Trophoblast cell (in vitro differentiated cells and primary cell): ENCODE measurements at regions not wholly inside any gene's neighbourhood (a gene's known extent, or its start where the extent isn't known, plus 50 kb on each side); places are given as distances from the start of the nearest gene placed in this dataset.

Experiments used
- DNase-seq, 2 donors: peaks; one replicate each; pipeline ENCODE4 v3.0.0-alpha.2; 2016
- H2AFZ ChIP-seq: 2 replicates; pipeline ENCODE4 v1.6.1; 2013; ENCODE audit warnings: low read length, moderate library complexity, mild to moderate bottlenecking; ENCODE audit not compliant: insufficient read depth, poor library complexity
- H2AK5ac ChIP-seq: 2 replicates; pipeline ENCODE4 v1.6.1; 2013; ENCODE audit warnings: mild to moderate bottlenecking, low read length
- H2BK120ac ChIP-seq: 2 replicates; pipeline ENCODE4 v1.6.1; 2013; ENCODE audit warnings: low read length, mild to moderate bottlenecking, moderate library complexity; ENCODE audit not compliant: insufficient read depth, poor library complexity
- H2BK12ac ChIP-seq: 2 replicates; pipeline ENCODE4 v1.6.1; 2013; ENCODE audit warnings: mild to moderate bottlenecking, low read length, moderate library complexity
- H2BK5ac ChIP-seq: 2 replicates; pipeline ENCODE4 v1.6.1; 2013; ENCODE audit warnings: low read length, low read depth, moderate library complexity, mild to moderate bottlenecking; ENCODE audit not compliant: poor library complexity
- H3K14ac ChIP-seq: 2 replicates; pipeline ENCODE4 v1.6.1; 2013; ENCODE audit warnings: mild to moderate bottlenecking, low read length
- H3K18ac ChIP-seq: 2 replicates; pipeline ENCODE4 v1.6.1; 2013; ENCODE audit warnings: mild to moderate bottlenecking, low read length
- H3K23ac ChIP-seq: 2 replicates; pipeline ENCODE4 v1.6.1; 2013; ENCODE audit warnings: low read length
- H3K27ac ChIP-seq: 2 replicates; pipeline ENCODE4 v1.5.1; 2013; ENCODE audit warnings: low read depth, mild to moderate bottlenecking, inconsistent platforms, low read length, moderate library complexity
- H3K27me3 ChIP-seq: 2 replicates; pipeline ENCODE4 v1.6.1; 2013; ENCODE audit warnings: inconsistent platforms, mild to moderate bottlenecking, low read length, moderate library complexity; ENCODE audit not compliant: insufficient read depth
- H3K36me3 ChIP-seq, 2 experiments: 1 replicate in 1 of 2; 2 replicates in 1 of 2; pipeline ENCODE4 v1.6.1; 2013; ENCODE audit warnings: low read length in 2 of 2, mild to moderate bottlenecking in 2 of 2, moderate library complexity in 1 of 2; ENCODE audit not compliant: insufficient read depth in 2 of 2, control insufficient read depth in 1 of 2
- H3K4ac ChIP-seq: 2 replicates; pipeline ENCODE4 v1.6.1; 2013; ENCODE audit warnings: low read depth, mild to moderate bottlenecking, low read length, moderate library complexity
- H3K4me1 ChIP-seq, 2 experiments: 1 replicate in 1 of 2; 2 replicates in 1 of 2; pipeline ENCODE4 v1.6.1; 2013; ENCODE audit warnings: low read length in 2 of 2, mild to moderate bottlenecking in 2 of 2, moderate library complexity in 1 of 2; ENCODE audit not compliant: insufficient read depth in 2 of 2, control insufficient read depth in 1 of 2
- H3K4me2 ChIP-seq: 2 replicates; pipeline ENCODE4 v1.6.1; 2013; ENCODE audit warnings: inconsistent platforms, mild to moderate bottlenecking, low read length, moderate library complexity
- H3K4me3 ChIP-seq: 2 replicates; pipeline ENCODE4 v1.5.1; 2013; ENCODE audit warnings: mild to moderate bottlenecking, low read depth, low read length, inconsistent platforms
- H3K79me1 ChIP-seq: one replicate; pipeline ENCODE4 v1.6.1; 2013; ENCODE audit warnings: low read length
- H3K79me2 ChIP-seq: 2 replicates; pipeline ENCODE4 v1.6.1; 2013; ENCODE audit warnings: low read length, mild to moderate bottlenecking; ENCODE audit not compliant: control insufficient read depth, insufficient read depth, poor library complexity
- H3K9ac ChIP-seq: 2 replicates; pipeline ENCODE4 v1.6.1; 2013; ENCODE audit warnings: mild to moderate bottlenecking, low read length
- H3K9me3 ChIP-seq: 2 replicates; pipeline ENCODE4 v1.6.1; 2013; ENCODE audit warnings: low read depth, mild to moderate bottlenecking, control low read depth, inconsistent platforms, low read length; ENCODE audit not compliant: insufficient read depth
- H4K12ac ChIP-seq: 2 replicates; pipeline ENCODE4 v1.6.1; 2013; ENCODE audit warnings: low read depth, mild to moderate bottlenecking, low read length, moderate library complexity
- H4K8ac ChIP-seq: 2 replicates; pipeline ENCODE4 v1.6.1; 2013; ENCODE audit warnings: low read depth, mild to moderate bottlenecking, low read length, moderate library complexity
- H4K91ac ChIP-seq: one replicate; pipeline ENCODE4 v1.6.1; 2013; ENCODE audit warnings: low read depth, mild to moderate bottlenecking, low read length, moderate library complexity
- WGBS: extraction: QIAGEN DNeasy Blood & Tissue Kit; methylation state at CpG from one replicate; pipeline ENCODE4 v1.1.7; 2013; ENCODE audit warnings: missing lambda C conversion rate; ENCODE audit not compliant: insufficient read length, insufficient coverage; ENCODE audit errors: extremely low coverage; 5-methylcytosine and 5-hydroxymethylcytosine counted together

- H3K9me3 ChIP-seq: no peaks in the 10 kb centered on the region
- H3K4me3 ChIP-seq: no peak overlapping the region
- peaks cover 2 to 3% of the 10 kb centered on the region in 2 experiments for H3K4me1 ChIP-seq
These were observed 247.5 kb upstream of the PRKX start for GRCh38 chrX:3960952-3961351.

GRCh38 chrX:3951859-3952258 lies 238.4 kb upstream of the PRKX start:
- Histone ChIP-seq H4K12ac (no peak overlapping the region), H3K23ac (no peak overlapping the region), H4K8ac (no peak overlapping the region), H3K14ac (no peak overlapping the region), H4K91ac (no peak overlapping the region), H3K4me1 (no peaks in the 10 kb centered on the region), H2BK120ac (no peak overlapping the region), H3K79me1 (no peaks in the 10 kb centered on the region), H2BK12ac (no peak overlapping the region), H3K18ac (no peak overlapping the region), H2BK5ac (no peak overlapping the region), H3K9ac (no peak overlapping the region), H3K27me3 (no peaks in the 10 kb centered on the region), H2AFZ (no peak overlapping the region), H3K27ac (no peak overlapping the region), H3K4ac (no peak overlapping the region), H2AK5ac (no peak overlapping the region), H3K79me2 (no peaks in the 10 kb centered on the region), H3K4me3 (no peak overlapping the region), H3K9me3 (no peaks in the 10 kb centered on the region), H3K4me2 (no peak overlapping the region), H3K36me3 (no peaks in the 10 kb centered on the region)
- DNase-seq: no peak
- no CpG with 5 or more reads among the region's 2 CpGs for WGBS

More at GRCh38 chrX:3960952-3961351, 247.5 kb upstream of the PRKX start:
- H3K9ac ChIP-seq: no peak overlapping the region
- H3K79me1 ChIP-seq: no peaks in the 10 kb centered on the region
- H3K79me2 ChIP-seq: no peaks in the 10 kb centered on the region
- no peak overlapping the region for H3K23ac ChIP-seq
- no peaks in the 10 kb centered on the region for H3K27me3 ChIP-seq
- no peak overlapping the region for H2BK5ac ChIP-seq
- H3K14ac ChIP-seq: no peak overlapping the region
- no peak overlapping the region for H2BK120ac ChIP-seq
- H3K18ac ChIP-seq: no peak overlapping the region
- no peak overlapping the region for H3K27ac ChIP-seq
- no peak overlapping the region for H4K91ac ChIP-seq
- H3K4ac ChIP-seq: no peak overlapping the region
- no peaks in the 10 kb centered on the region for H3K36me3 ChIP-seq
- H2AFZ ChIP-seq: no peak overlapping the region
- no peak overlapping the region for H2AK5ac ChIP-seq
- H3K4me2 ChIP-seq: no peak overlapping the region
- no peak overlapping the region for H2BK12ac ChIP-seq
- no peak overlapping the region for H4K8ac ChIP-seq
- H4K12ac ChIP-seq: no peak overlapping the region
- DNase-seq: no peak

- no peak for DNase-seq
- Histone ChIP-seq H3K23ac (no peak overlapping the region), H2AFZ (no peak overlapping the region), H2BK120ac (no peak overlapping the region), H3K4me1 (no peaks in the 10 kb centered on the region), H3K79me2 (no peaks in the 10 kb centered on the region), H3K9ac (no peak overlapping the region), H3K79me1 (no peaks in the 10 kb centered on the region), H3K27me3 (no peaks in the 10 kb centered on the region), H3K27ac (no peak overlapping the region), H2BK12ac (no peak overlapping the region), H3K18ac (no peak overlapping the region), H4K8ac (no peak overlapping the region), H4K12ac (no peak overlapping the region), H2AK5ac (no peak overlapping the region), H3K14ac (no peak overlapping the region), H3K36me3 (no peaks in the 10 kb centered on the region), H4K91ac (no peak overlapping the region), H3K4me3 (no peak overlapping the region), H3K4ac (no peak overlapping the region), H3K9me3 (no peaks in the 10 kb centered on the region), H3K4me2 (no peak overlapping the region), H2BK5ac (no peak overlapping the region)
- WGBS: no CpG with 5 or more reads among the region's 3 CpGs
These were observed 236.9 kb upstream of the PRKX start for GRCh38 chrX:3950373-3950772.

- Histone ChIP-seq H3K4ac (no peak overlapping the region), H3K4me3 (no peak overlapping the region), H3K27me3 (no peaks in the 10 kb centered on the region), H3K36me3 (no peaks in the 10 kb centered on the region), H2BK5ac (no peak overlapping the region), H3K4me2 (no peak overlapping the region), H4K12ac (no peak overlapping the region), H3K18ac (no peak overlapping the region), H3K9ac (no peak overlapping the region), H3K9me3 (no peaks in the 10 kb centered on the region), H3K4me1 (no peaks in the 10 kb centered on the region), H3K14ac (no peak overlapping the region), H3K27ac (no peak overlapping the region), H4K91ac (no peak overlapping the region), H4K8ac (no peak overlapping the region), H2BK120ac (no peak overlapping the region), H3K79me1 (no peaks in the 10 kb centered on the region), H2BK12ac (no peak overlapping the region), H3K79me2 (no peaks in the 10 kb centered on the region), H3K23ac (no peak overlapping the region), H2AK5ac (no peak overlapping the region), H2AFZ (no peak overlapping the region)
- DNase-seq: no peak
- WGBS: no CpG with 5 or more reads among the region's 3 CpGs
These were observed 230.5 kb upstream of the PRKX start for GRCh38 chrX:3943965-3944364.
